Fibroblast of skin of back (primary cell): ENCODE measurements at regions not wholly inside any gene's neighbourhood (a gene's known extent, or its start where the extent isn't known, plus 50 kb on each side); places are given as distances from the start of the nearest gene placed in this dataset.

ENCODE experiments used
- DNase-seq: peaks from one replicate; pipeline ENCODE4 v3.0.0-alpha.2; 2013

- no peak for DNase-seq
These were observed 104.6 kb upstream of the GDF10 start for GRCh38 chr10:47195274-47195885.

GRCh38 chr10:47196691-47197090, 103.3 kb upstream of the GDF10 start:
- no peak for DNase-seq

- no peak for DNase-seq
These were observed 101.8 kb upstream of the GDF10 start for GRCh38 chr10:47198221-47198620.

GRCh38 chr10:47205192-47205591, 94.8 kb upstream of the GDF10 start:
- DNase-seq, result no peak

GRCh38 chr10:47206449-47207280, 93.3 kb upstream of the GDF10 start:
- no peak for DNase-seq

GRCh38 chr10:47207281-47207615, 92.7 kb upstream of the GDF10 start:
- DNase-seq, result no peak

GRCh38 chr10:47207894-47208469, 92.0 kb upstream of the GDF10 start:
- DNase-seq, result no peak

- no peak for DNase-seq
These were observed 90.5 kb upstream of the GDF10 start for GRCh38 chr10:47209466-47209865.

- DNase-seq, result no peak
These were observed 85.5 kb upstream of the GDF10 start for GRCh38 chr10:47214520-47214919.

- no peak for DNase-seq
These were observed 82.9 kb upstream of the GDF10 start for GRCh38 chr10:47217113-47217512.

- DNase-seq, result no peak
These were observed 81.2 kb upstream of the GDF10 start for GRCh38 chr10:47218803-47219202.

- DNase-seq, result no peak
These were observed 77.5 kb upstream of the GDF10 start for GRCh38 chr10:47222461-47222860.

GRCh38 chr10:47223236-47223635, 76.8 kb upstream of the GDF10 start:
- DNase-seq, result no peak

- no peak for DNase-seq
These were observed 75.3 kb upstream of the GDF10 start for GRCh38 chr10:47224546-47225218.

GRCh38 chr10:47225219-47225927, 74.6 kb upstream of the GDF10 start:
- no peak for DNase-seq

GRCh38 chr10:47225928-47226645, 73.9 kb upstream of the GDF10 start:
- DNase-seq, result no peak

- no peak for DNase-seq
These were observed 69.5 kb upstream of the GDF10 start for GRCh38 chr10:47230482-47230881.

GRCh38 chr10:47230957-47231356, 69.0 kb upstream of the GDF10 start:
- no peak for DNase-seq

- no peak for DNase-seq
These were observed 68.6 kb upstream of the GDF10 start for GRCh38 chr10:47231414-47231813.

- no peak for DNase-seq
These were observed 66.4 kb upstream of the GDF10 start for GRCh38 chr10:47233631-47234030.

- DNase-seq, result no peak
These were observed 64.5 kb upstream of the GDF10 start for GRCh38 chr10:47235484-47235883.
